ENCODE measurements at regions not wholly inside any gene's neighbourhood (a gene's known extent, or its start where the extent isn't known, plus 50 kb on each side); places are given as distances from the start of the nearest gene placed in this dataset.

DNA sequence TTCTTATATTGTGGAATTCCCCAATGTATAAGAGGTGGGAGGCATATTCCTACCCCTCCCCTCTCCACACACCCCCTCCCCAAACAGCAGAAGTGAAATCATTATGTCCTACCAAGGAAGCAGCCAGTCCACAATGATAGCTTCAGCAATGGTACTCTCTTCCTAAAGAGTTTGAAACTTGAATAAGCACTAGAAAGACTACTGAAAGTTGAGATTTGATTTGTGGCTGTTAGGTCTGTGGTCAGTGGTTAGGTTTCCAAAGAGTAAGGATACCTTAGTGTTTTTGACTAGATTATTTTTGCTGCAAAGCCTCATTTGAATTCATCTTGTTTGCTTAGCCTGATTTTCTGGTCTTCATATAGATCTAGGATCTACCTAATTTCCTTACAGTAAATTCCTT is 242.2 kb downstream of the DKK2 start:
- Histone ChIP-seq H2BK5ac (ENCODE audit: insufficient read length, low read length) (no peak overlapping the region), H3K56ac (ENCODE audit: insufficient read length, low read depth, low read length) (no peak overlapping the region), H4K91ac (ENCODE audit: insufficient read length, low read depth, low read length) (no peak overlapping the region), H3K4me1 (ENCODE audit: insufficient read depth, low read length) (no peaks in the 10 kb centered on the region), H2AFZ (ENCODE audit: low read length) (no peak overlapping the region), H2BK20ac (ENCODE audit: low read depth, low read length, poor library complexity, severe bottlenecking) (no peak overlapping the region), H3K79me1 (ENCODE audit: insufficient read depth, low read depth, low read length, poor library complexity, severe bottlenecking) (no peaks in the 10 kb centered on the region), H3K4ac (ENCODE audit: low read depth, low read length) (no peak overlapping the region), H3K4me2 (ENCODE audit: insufficient read depth, insufficient read length, low read length) (no peak overlapping the region), H3T11ph (ENCODE audit: low read length) (no peak overlapping the region), H3K18ac (ENCODE audit: insufficient read length, low read depth, low read length) (no peak overlapping the region), H2BK15ac (ENCODE audit: low read depth, low read length) (no peak overlapping the region), H3K27me3 (ENCODE audit: insufficient read depth, low read length) (no peaks in the 10 kb centered on the region), H3K23ac (ENCODE audit: insufficient read length, low read depth, low read length) (no peak overlapping the region), H4K5ac (ENCODE audit: insufficient read length, low read depth, low read length) (no peak overlapping the region), H2BK120ac (ENCODE audit: low read depth, low read length, poor library complexity, severe bottlenecking) (no peak overlapping the region), H3K9me3 (ENCODE audit: control insufficient read depth, low read depth, low read length) (no peaks in the 10 kb centered on the region), H3K79me2 (ENCODE audit: insufficient read depth, low read length) (no peaks in the 10 kb centered on the region), H2BK12ac (ENCODE audit: insufficient read length, low read depth, low read length) (no peak overlapping the region), H3K23me2 (ENCODE audit: insufficient read length, low read depth, low read length, poor library complexity, severe bottlenecking) (no peaks in the 10 kb centered on the region), H3K27ac (ENCODE audit: insufficient read length, low read depth, low read length) (no peak overlapping the region), H2AK5ac (ENCODE audit: insufficient read length, low read length) (no peak overlapping the region), H3K9ac (ENCODE audit: extremely low read depth, insufficient read length, low read length) (no peak overlapping the region), H4K20me1 (ENCODE audit: control insufficient read depth, insufficient read depth, insufficient read length) (no peaks in the 10 kb centered on the region), H3K14ac (ENCODE audit: insufficient read depth, low read length) (no peak overlapping the region), H4K8ac (replicated peaks; ENCODE audit: insufficient read length, low read depth, low read length) (no peak overlapping the region)
- Mint-ChIP-seq H3K9me3 (no peaks in the 10 kb centered on the region), H3K4me3 (no peak overlapping the region), H3K27ac (no peak overlapping the region), H3K36me3 (ENCODE audit: insufficient read depth in 1 of 3, low read depth in 3 of 3) (no peaks in the 10 kb centered on the region), H3K27me3 (ENCODE audit: low read depth) (no peaks in the 10 kb centered on the region), H3K4me1 (no peaks in the 10 kb centered on the region)
- TF ChIP-seq, protein P1, sequence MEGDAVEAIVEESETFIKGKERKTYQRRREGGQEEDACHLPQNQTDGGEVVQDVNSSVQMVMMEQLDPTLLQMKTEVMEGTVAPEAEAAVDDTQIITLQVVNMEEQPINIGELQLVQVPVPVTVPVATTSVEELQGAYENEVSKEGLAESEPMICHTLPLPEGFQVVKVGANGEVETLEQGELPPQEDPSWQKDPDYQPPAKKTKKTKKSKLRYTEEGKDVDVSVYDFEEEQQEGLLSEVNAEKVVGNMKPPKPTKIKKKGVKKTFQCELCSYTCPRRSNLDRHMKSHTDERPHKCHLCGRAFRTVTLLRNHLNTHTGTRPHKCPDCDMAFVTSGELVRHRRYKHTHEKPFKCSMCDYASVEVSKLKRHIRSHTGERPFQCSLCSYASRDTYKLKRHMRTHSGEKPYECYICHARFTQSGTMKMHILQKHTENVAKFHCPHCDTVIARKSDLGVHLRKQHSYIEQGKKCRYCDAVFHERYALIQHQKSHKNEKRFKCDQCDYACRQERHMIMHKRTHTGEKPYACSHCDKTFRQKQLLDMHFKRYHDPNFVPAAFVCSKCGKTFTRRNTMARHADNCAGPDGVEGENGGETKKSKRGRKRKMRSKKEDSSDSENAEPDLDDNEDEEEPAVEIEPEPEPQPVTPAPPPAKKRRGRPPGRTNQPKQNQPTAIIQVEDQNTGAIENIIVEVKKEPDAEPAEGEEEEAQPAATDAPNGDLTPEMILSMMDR (conservative IDR thresholded peaks at IDR 0.05), result no peak
- DNase-seq, result no peak

Data from H9 (cell line).